CD14-positive monocyte (primary cell): ENCODE measurements at regions not wholly inside any gene's neighbourhood (a gene's known extent, or its start where the extent isn't known, plus 50 kb on each side); places are given as distances from the start of the nearest gene placed in this dataset.

ENCODE experiments used
- DNase-seq, 3 donors: peaks; one replicate each; pipeline ENCODE4 v3.0.0-alpha.2; 2011 to 2022
- H2AFZ ChIP-seq: 2 replicates; pipeline ENCODE4 v1.6.0; 2012; ENCODE audit warnings: mild to moderate bottlenecking, low read depth, low read length, inconsistent platforms; ENCODE audit not compliant: insufficient read depth, poor library complexity, severe bottlenecking
- H3K27ac ChIP-seq, 2 donors: 1 replicate in 1 of 2; 2 replicates in 1 of 2; pipeline ENCODE4 v1.5.1; 2012 to 2013; ENCODE audit warnings: low read length in 2 of 2, control low read depth in 1 of 2, inconsistent platforms in 1 of 2, low read depth in 1 of 2, mild to moderate bottlenecking in 1 of 2
- H3K27me3 ChIP-seq, 2 donors: one replicate each; pipeline versions ENCODE4 v1.6.0 to v1.6.1; 2011 to 2013; ENCODE audit warnings: low read length in 2 of 2; ENCODE audit not compliant: control insufficient read depth in 2 of 2, insufficient read depth in 2 of 2
- H3K36me3 ChIP-seq, 2 donors: replicated peaks in 1 of 2; 1 replicate in 1 of 2; 2 replicates in 1 of 2; pipeline versions ENCODE4 v1.5.1 to v1.6.1; 2012 to 2013; ENCODE audit warnings: low read length in 2 of 2, control low read depth in 1 of 2, inconsistent platforms in 1 of 2, mild to moderate bottlenecking in 1 of 2; ENCODE audit not compliant: insufficient read depth in 2 of 2, control insufficient read depth in 1 of 2
- H3K4me1 ChIP-seq, 2 donors: 1 replicate in 1 of 2; 2 replicates in 1 of 2; pipeline versions ENCODE4 v1.5.1 to v1.6.1; 2012 to 2013; ENCODE audit warnings: low read length in 2 of 2, control low read depth in 1 of 2, inconsistent platforms in 1 of 2, mild to moderate bottlenecking in 1 of 2, moderate library complexity in 1 of 2; ENCODE audit not compliant: insufficient read depth in 2 of 2, control insufficient read depth in 1 of 2
- H3K4me2 ChIP-seq: replicated peaks from 2 replicates; pipeline ENCODE3; 2012; ENCODE audit warnings: low read length, moderate library complexity, mild to moderate bottlenecking; ENCODE audit not compliant: poor library complexity, severe bottlenecking; ENCODE audit errors: extremely low read depth
- H3K4me3 ChIP-seq, 3 experiments: fragments of 200-600 bp in 1 of 3; sonication (generic) in 1 of 3; replicated peaks in 1 of 3; 1 replicate in 2 of 3; 2 replicates in 1 of 3; pipeline ENCODE4 v1.5.1; 2011 to 2013; ENCODE audit warnings: low read length in 3 of 3, mild to moderate bottlenecking in 3 of 3, control low read depth in 2 of 3, low read depth in 2 of 3, inconsistent platforms in 1 of 3, moderate library complexity in 1 of 3
- H3K79me2 ChIP-seq: 2 replicates; pipeline ENCODE4 v1.6.0; 2012; ENCODE audit warnings: mild to moderate bottlenecking, control low read depth, inconsistent platforms, low read length, moderate library complexity; ENCODE audit not compliant: insufficient read depth
- H3K9ac ChIP-seq: 2 replicates; pipeline ENCODE4 v1.6.0; 2017; ENCODE audit warnings: low read length, mild to moderate bottlenecking; ENCODE audit not compliant: insufficient read depth, poor library complexity, severe bottlenecking
- H3K9me3 ChIP-seq, 2 donors: replicated peaks in 1 of 2; 1 replicate in 1 of 2; 2 replicates in 1 of 2; pipeline versions ENCODE4 v1.5.1 to v1.6.1; 2012 to 2013; ENCODE audit warnings: low read length in 2 of 2, control low read depth in 1 of 2; ENCODE audit not compliant: control insufficient read depth in 1 of 2, insufficient read depth in 1 of 2
- H4K20me1 ChIP-seq: 2 replicates; pipeline ENCODE4 v1.6.0; 2012; ENCODE audit warnings: mild to moderate bottlenecking, low read length, control low read depth, moderate library complexity; ENCODE audit not compliant: insufficient read depth
- H3K27ac Mint-ChIP-seq, 7 donors: one replicate each; pipeline ENCODE4 v1.8.0; 2020; ENCODE audit warnings: mild to moderate bottlenecking in 7 of 7, mixed read lengths in 7 of 7, moderate library complexity in 6 of 7, inconsistent platforms in 2 of 7
- H3K27me3 Mint-ChIP-seq, 3 donors: one replicate each; pipeline ENCODE4 v1.8.0; 2021 to 2022; ENCODE audit warnings: low read depth in 3 of 3, mild to moderate bottlenecking in 3 of 3, mixed read lengths in 3 of 3, moderate library complexity in 3 of 3, inconsistent platforms in 1 of 3
- H3K36me3 Mint-ChIP-seq, 2 donors: one replicate each; pipeline ENCODE4 v1.8.0; 2020; ENCODE audit warnings: mixed read lengths in 2 of 2, inconsistent platforms in 1 of 2, mild to moderate bottlenecking in 1 of 2
- H3K4me1 Mint-ChIP-seq: one replicate; pipeline ENCODE4 v1.8.0; 2020; ENCODE audit warnings: mild to moderate bottlenecking, mixed read lengths
- H3K4me3 Mint-ChIP-seq, 2 donors: one replicate each; pipeline ENCODE4 v1.8.0; 2020; ENCODE audit warnings: mild to moderate bottlenecking in 2 of 2, mixed read lengths in 2 of 2, moderate library complexity in 1 of 2
- H3K9me3 Mint-ChIP-seq, 7 donors: one replicate each; pipeline ENCODE4 v1.8.0; 2020 to 2022; ENCODE audit warnings: mixed read lengths in 7 of 7, mild to moderate bottlenecking in 6 of 7, moderate library complexity in 6 of 7, inconsistent platforms in 2 of 7
- CTCF ChIP-seq: fragments of 200-600 bp; IDR thresholded peaks from one replicate; pipeline ENCODE4 v1.8.0; 2022; ENCODE audit warnings: antibody characterized with exemption, mild to moderate bottlenecking
- WGBS: methylation state at CpG from one replicate; pipeline ENCODE4 v1.1.5; 2013; ENCODE audit warnings: missing lambda C conversion rate; ENCODE audit not compliant: insufficient coverage; 5-methylcytosine and 5-hydroxymethylcytosine counted together
- intact Hi-C, 2 donors: fragments of 100-400 bp; cut with micrococcal nuclease; formaldehyde crosslinking; loops; one replicate each; pipeline versions ENCODE4 v1.15.0 to v1.15.1; 2023

- Histone ChIP-seq H2AFZ (no peak overlapping the region), H3K27ac (no peak overlapping the region), H3K27me3 (no peaks in the 10 kb centered on the region), H3K9ac (no peak overlapping the region), H3K9me3 (no peaks in the 10 kb centered on the region), H3K4me2 (no peak overlapping the region), H3K36me3 (no peaks in the 10 kb centered on the region), H3K4me3 (no peak overlapping the region), H4K20me1 (no peaks in the 10 kb centered on the region), H3K4me1 (no peaks in the 10 kb centered on the region), H3K79me2 (no peaks in the 10 kb centered on the region)
- no CpG with 5 or more reads among the region's 3 CpGs for WGBS
- DNase-seq = no peak
- Mint-ChIP-seq H3K36me3 (no peaks in the 10 kb centered on the region), H3K4me1 (no peaks in the 10 kb centered on the region), H3K27ac (no peak overlapping the region), H3K4me3 (no peak overlapping the region), H3K27me3 (no peaks in the 10 kb centered on the region), H3K9me3 (peaks cover 0 to 4% (median 0%) of the 10 kb centered on the region in 7 donors)
- no peak for TF ChIP-seq CTCF
- intact Hi-C loops = no loop called here
Measured at GRCh38 chr4:156176896-156177295, 223.2 kb upstream of the CTSO start.

- H3K4me3 ChIP-seq = no peak overlapping the region
- Mint-ChIP-seq H3K36me3 (no peaks in the 10 kb centered on the region), H3K4me3 (no peak overlapping the region), H3K4me1 (no peaks in the 10 kb centered on the region), H3K9me3 (peaks cover 0 to 4% (median 0%) of the 10 kb centered on the region in 7 donors), H3K27ac (no peak overlapping the region), H3K27me3 (no peaks in the 10 kb centered on the region)
- no peak overlapping the region for H3K27ac ChIP-seq
- no peak overlapping the region for H3K4me2 ChIP-seq
- no peak overlapping the region for H3K9ac ChIP-seq
- DNase-seq = no peak
- no peaks in the 10 kb centered on the region for H3K27me3 ChIP-seq
- no peaks in the 10 kb centered on the region for H4K20me1 ChIP-seq
- H3K36me3 ChIP-seq = no peaks in the 10 kb centered on the region
- intact Hi-C loops = no loop called here
- H3K79me2 ChIP-seq = no peaks in the 10 kb centered on the region
- H3K9me3 ChIP-seq = no peaks in the 10 kb centered on the region
- WGBS = no CpG with 5 or more reads among the region's 1 CpG
- H3K4me1 ChIP-seq = no peaks in the 10 kb centered on the region
- no peak for TF ChIP-seq CTCF
- H2AFZ ChIP-seq = no peak overlapping the region
Measured at GRCh38 chr4:156173937-156174336, 220.3 kb upstream of the CTSO start.
